Right ventricle myocardium superior (tissue), 1 donor: ENCODE measurements at regions not wholly inside any gene's neighbourhood (a gene's known extent, or its start where the extent isn't known, plus 50 kb on each side); places are given as distances from the start of the nearest gene placed in this dataset.
A peak's percentile ranks its signal among the peaks of the same experiment; 100 is the strongest.

Experiments
- ATAC-seq: fragments of 200-7000 bp; cut with Tn5 transposase; one replicate; pipeline ENCODE4 v1.9.1; 2020; ENCODE audit warnings: mild to moderate bottlenecking; ENCODE audit not compliant: poor library complexity
- DNase-seq: peaks from one replicate; pipeline ENCODE4 v3.0.0-alpha.2; 2020
- intact Hi-C: fragments of 100-400 bp; cut with DNase I; formaldehyde crosslinking; loops from one replicate; pipeline ENCODE4 v1.11.2; 2022
- donor health status: DM: no; HTN: yes; CAD: no; lungs with severe emphysema.

DNA sequence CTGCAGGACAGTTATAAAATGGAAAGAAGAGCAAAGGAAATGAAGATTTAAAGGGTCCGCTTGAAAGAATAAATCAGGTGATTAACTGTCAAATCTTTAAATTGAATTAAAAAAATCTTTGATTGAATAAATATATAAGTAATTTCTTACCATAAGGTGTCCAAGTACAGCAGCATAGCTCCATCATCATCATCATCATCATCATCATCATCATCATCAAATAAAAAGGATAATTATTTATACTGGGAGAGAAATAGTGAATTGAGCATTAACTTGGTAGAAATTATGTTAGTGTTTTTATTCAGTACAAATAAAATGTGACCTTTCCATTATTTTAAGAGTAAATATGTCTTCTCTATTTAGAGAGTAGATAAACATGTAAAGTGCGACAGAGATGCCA, 745.6 kb upstream of the MARCKS start:
- intact Hi-C loops, result no loop called here
- ATAC-seq, result no peak
- DNase-seq, result no peak

DNA sequence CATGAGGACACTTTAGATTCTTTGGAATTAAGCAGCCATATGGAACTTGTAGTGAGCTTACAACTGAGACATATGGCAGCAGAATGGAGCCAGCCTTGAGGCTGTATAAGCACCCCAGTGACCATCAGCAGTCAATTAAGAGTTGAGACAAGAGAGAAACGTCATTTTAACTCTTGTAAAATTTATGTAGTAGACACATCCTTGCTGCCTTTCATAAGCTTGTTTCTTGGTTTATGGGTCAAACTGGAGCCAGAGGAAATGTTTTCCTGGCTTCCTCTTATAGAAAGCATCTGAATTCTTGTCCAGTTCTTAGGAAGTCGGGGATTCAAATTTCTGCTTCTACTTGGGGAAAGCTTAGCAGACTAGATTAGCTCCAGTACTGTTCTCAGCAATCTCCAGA, 745.1 kb upstream of the MARCKS start:
- DNase-seq (no peak), ATAC-seq (no peak)
- intact Hi-C loops, result no loop called here

DNA sequence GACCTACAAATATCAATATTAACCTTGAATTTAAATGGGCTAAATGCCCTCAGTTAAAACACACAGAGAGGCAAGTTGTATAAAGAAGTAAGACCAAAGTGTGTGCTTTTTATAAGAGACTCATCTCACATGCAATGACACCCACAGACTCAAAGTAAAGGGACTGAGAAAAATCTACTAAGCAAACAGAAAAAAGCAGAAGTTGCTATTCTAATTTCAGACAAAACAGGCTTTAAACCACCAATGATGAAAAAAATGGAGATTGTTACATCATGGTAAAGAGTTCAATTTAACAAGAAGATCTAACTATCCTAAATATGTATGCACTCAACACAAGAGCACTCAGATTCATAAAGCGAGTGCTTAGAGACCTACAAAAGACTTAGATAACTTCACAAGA, 741.9 kb upstream of the MARCKS start:
- intact Hi-C loops, result no loop called here
- DNase-seq (no peak), ATAC-seq (no peak)

DNA sequence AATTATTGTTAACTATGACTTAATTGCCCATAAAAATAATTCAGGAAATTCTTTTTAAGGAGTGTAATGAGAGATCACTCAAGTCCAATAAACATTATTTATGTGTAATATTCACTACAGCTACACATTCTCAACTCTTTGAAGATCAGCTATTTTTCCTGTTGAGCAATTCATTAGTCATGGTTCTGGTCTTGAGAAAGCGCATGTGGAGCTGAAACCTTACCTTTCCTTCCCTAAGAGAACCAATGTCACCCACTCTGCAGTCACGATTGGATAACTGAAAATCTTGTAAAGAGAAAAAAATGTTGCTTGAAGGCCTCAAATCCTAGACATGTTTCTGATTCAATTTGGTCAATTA, 736.9 kb upstream of the MARCKS start:
- intact Hi-C loops, result no loop called here
- no peak for ATAC-seq
- no peak for DNase-seq

DNA sequence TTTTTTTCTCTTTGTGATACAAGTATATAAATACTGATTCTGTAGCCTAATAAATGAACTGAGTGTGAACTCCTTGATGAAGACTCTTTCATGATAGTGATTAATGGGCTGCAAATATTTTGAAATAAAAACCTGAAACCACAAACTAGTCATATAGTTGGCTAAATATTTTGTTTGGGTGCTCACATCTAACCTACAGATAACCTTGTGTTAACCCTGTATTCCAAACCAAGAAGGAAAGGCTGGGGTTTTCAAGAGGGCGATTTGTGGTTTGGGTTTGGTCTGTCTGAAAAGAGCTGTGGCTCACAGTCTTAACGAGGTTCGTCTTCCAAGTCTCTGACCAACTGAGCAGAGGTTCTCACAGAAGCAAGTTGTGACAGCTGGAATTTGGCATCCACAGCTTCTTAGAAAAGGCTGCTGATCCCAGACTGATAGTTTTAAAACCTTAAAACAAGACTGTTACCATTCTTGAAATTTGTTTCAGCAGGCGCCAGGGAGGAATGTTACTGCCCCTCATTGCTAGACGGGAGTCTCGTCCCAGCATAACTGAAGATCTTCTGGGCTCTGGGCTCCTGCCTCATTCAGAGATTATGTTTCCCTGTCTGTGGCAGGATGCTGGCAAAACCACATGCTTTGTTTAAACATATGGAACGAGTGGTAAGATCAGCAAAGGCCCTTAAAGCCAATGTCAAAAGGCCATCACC, 736.4 kb upstream of the MARCKS start:
- intact Hi-C loops, result no loop called here
- no peak for DNase-seq

DNA sequence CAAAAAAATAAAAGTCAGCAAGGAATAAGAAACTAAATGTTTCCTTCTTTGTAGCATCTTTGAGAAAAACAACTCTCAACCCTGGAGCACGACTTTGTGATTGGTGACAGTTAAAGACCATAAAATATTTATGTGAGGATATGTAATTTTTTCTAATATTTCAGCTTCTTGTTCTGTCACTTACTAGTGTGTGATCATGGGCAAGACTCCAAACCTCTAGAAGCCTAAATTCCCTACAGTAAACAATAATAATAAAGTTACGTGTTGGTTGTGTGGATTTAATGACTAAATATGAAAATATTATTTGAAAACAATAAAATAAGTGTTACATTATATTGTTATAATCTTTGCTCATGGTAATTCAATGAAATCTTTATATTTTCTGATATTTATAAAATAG, 735.6 kb upstream of the MARCKS start:
- intact Hi-C loops, result no loop called here
- no peak for DNase-seq
- no peak for ATAC-seq

More for the DNA sequence above, 736.4 kb upstream of the MARCKS start:
- no peak for ATAC-seq

DNA sequence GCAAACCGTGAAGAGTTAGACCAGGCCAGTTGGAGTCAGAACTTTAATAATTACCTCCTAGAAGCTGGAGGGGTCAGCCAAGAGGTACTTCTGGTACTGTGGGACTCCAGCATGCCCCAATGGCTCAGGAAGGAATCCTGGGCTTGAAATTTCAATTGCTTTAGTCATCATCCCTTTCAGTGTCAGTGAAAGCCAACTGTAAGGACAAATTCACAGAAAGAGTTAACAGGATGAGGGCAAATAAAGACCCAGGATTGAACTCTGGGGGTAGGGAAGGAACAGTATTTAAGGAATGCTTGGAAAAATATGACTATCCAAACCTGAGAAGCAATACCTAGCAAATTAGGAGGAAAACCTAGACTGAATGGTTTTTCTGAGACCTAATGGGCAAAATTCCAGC, 735.1 kb upstream of the MARCKS start:
- ATAC-seq (peak; percentile 70), DNase-seq (no peak)
- intact Hi-C loops, result no loop called here

DNA sequence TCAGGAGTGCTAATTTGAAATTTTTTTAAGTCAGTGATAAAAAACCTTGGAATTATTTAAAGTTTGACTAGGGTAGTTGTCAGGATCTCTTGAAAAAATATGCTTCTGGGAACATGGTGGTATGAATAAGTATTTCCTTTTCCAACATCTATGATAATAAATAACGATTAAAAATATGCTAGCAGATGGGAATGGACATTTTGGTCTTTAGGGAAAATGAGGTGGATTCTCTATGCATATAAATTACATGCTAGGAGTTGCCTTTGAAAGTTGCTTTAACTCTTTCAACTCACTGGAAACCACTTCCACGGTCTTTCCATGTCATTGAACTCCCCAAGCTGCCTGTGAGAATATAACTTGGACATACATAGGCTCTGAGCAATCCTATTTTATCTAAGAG, 731.5 kb upstream of the MARCKS start:
- DNase-seq (no peak), ATAC-seq (no peak)
- intact Hi-C loops, result no loop called here

DNA sequence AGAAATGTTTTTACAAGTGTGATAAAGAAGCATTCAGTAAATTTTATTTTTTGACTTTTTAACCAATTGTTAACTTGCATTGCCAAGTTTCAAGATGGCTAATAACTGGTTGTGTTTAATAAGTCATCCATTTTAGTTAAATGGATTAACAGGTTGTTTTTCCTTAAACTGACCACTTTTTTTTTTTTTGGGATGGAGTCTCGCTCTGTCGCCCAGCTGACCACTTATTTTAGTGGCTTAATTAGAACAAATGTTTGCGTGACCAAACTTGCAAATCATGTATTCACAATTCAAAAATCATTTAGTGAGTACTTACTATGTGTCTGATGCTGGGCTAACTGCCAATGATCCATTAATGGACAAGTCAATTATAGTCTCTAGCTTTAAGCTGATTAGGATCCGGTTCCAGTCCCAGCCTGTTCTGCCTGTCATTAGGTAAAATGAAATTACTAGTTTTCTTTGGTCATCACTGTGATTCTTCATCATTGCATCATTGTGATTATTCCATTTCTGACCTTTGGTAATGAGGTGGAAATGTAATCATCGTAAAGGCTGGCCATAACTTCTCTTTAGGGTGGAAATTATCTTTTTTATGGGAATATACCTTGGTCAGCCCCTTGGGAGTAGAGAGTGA, 729.2 kb upstream of the MARCKS start:
- no peak for ATAC-seq
- intact Hi-C loops, result no loop called here
- DNase-seq, result no peak

DNA sequence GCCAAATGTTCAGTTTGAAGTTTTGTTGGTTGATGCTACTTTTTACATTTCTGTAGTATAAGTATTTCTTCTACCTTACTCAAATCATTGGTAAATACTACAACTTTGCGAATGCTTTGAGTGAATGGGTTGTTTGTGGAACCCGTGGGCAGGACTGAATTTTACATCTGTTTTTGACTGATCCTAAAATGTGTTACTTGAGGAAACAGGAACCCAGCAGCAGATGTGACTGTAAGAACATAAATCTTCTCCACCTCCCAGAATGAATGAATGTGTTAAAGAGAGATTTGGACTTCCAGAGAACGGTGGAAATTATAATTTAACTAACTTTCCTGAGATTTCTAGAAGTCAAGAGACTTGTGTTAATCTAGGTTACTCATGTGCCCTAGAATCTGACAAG, 728.5 kb upstream of the MARCKS start:
- ATAC-seq (no peak), DNase-seq (no peak)
- intact Hi-C loops, result no loop called here

DNA sequence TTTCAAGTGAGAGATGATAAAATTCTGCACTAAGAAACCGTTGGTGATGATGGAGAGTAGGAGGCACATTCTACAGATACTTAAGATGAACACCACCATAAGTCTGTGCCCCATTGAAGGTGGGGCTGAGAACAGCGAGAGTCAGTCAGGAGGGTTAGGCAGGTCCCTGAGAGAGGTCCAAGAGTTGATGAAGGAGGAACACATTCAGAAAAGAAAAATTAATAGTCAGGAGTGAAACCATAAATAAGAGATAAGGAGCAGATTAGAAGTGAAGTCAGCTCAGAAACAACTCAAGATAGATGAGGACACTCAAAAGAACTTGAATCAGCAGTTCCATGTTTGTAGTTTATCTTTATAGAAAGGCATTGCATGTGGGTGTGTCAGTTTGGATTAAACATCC, 727.2 kb upstream of the MARCKS start:
- no peak for DNase-seq
- intact Hi-C loops, result no loop called here

DNA sequence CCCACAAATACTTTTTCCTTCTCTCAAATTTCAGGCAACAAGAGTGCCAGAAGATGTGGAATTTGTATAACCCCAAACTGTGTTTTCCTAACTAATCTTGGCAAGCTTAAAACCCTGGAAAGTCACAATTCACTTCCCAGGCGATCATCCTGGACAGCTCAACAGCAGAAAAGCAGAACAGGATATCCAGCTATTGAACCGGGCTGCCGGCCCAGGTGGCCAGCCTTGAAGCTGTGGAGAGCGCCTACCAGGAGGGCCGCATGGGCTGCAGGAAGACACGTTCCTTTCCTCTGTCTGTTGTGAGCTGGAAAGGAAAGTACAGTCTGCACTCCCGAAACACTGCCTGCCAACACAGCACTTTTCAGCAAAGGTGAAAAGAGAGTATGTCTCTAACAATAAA, 719.7 kb upstream of the MARCKS start:
- intact Hi-C loops, result no loop called here
- DNase-seq, result peak; percentile 47
- peak; percentile 52 for ATAC-seq

More for the DNA sequence above, 727.2 kb upstream of the MARCKS start:
- no peak for ATAC-seq

DNA sequence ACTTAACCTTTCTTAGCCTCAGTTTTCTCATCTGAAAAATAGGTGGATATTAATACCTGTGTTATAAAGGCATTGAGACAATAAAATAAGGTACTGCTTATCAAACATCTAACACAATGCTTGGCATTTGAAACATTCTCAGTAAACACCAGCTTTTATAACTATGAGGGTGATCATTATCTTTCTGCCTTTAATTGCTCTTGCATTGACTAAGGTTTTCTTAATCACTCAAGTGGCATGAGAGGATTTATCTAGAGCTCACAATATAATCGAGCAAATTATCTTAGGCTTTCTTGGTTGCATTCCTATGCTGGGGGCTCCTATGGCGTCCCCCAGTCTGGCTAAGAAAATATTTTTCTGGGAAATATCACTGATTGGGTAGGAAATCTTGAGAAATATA, 716.4 kb upstream of the MARCKS start:
- intact Hi-C loops, result no loop called here
- no peak for ATAC-seq
- DNase-seq, result no peak

DNA sequence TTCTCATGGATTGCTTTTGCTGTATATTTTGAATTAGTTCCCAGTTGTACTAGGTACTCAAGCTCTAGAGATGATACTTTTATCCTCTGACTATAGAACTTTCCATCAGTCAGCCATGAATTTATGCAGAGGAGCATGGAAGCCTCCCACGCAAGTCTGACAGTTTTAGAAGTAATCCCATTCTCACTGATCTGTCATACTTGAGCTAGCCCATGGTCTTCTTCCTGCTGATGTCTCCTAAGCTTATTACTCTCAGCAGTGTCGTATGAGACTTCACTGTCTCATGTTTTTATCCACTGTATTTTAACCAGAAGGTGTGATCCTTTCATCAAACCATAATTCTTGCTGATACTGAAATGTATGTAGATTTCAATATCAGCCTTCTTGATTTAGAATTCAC, 715.2 kb upstream of the MARCKS start:
- intact Hi-C loops, result no loop called here
- no peak for ATAC-seq
- DNase-seq, result no peak

DNA sequence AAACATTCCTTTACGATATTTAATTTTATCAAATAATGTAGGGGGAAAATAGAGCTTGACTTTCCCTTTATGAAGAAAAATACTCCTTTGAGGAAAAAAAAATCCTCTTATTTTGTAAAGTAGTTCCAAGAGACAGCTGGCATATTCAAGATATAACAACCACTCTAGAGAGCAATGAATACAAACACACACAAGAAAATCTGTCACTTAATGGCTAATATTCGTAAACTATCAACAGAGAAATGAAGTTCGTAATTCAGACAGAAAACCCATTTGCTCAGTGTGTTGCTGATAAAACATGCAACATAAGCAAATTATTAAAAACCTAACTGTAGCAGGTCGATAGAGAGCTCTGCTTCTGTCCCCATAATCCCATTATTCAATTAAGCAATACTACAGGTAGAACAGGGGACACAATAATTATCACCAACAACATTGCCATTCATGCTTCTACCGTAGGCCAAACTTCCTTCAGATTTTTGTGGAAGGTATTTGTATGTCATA, 714.4 kb upstream of the MARCKS start:
- DNase-seq, result no peak
- intact Hi-C loops, result no loop called here
- no peak for ATAC-seq

DNA sequence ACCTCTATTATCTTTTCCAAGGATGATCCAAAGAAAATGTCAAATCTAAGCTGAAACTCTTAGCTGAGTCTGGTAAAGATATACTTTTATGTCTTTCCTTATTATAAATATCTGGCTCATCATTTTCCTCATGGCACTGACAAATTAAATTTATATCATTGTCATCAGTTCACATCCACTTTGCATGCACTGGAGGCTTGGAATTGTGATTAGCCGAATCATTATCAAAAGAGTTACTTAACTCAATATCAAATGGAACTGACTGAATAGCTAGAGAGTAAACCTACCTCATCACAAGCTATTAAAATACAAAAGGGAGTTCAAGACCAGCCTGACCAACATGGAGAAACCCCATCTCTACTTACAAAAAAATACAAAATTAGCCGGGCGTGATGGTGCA, 713.9 kb upstream of the MARCKS start:
- intact Hi-C loops, result no loop called here
- DNase-seq (no peak), ATAC-seq (no peak)

DNA sequence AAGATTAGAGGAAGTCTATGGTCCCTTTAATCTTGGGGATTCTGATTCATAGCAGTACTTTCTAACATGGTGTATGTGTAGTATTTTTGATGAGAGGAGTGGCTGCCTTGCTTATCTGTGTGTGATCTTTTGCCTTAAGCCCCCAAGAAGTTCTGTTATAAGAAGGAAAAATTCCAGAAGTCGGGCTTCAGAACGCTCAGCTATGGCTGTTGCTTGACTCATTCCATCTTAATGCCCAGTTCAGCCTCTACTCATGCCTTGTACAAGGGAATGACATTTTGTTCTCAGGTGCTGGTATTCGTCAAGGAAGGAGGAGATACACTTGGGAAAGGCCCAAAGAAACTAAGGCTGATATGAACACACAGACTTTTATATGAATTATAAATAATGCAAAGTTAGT, 713.0 kb upstream of the MARCKS start:
- intact Hi-C loops, result no loop called here
- no peak for ATAC-seq

DNA sequence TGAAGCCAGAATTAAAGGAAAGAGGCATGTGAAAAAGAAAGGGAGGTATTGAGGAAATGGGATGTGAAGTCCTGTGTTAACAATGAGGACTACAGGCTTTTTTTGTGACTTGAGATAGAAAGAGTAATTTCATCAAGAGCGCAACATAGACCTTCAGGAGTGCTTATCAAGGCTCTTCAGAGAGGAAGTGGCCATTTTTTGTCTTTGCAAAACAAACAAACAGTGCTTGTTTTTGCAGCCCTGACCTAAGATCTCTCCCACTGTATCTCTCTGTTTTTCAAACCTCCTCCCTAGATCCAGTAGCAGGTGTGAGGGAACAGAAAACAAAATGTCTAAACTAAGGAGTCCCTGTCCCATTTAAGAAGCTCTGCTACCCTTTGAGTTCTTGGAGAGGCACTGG, 710.3 kb upstream of the MARCKS start:
- DNase-seq (no peak), ATAC-seq (no peak)
- intact Hi-C loops, result no loop called here

More for the DNA sequence above, 713.0 kb upstream of the MARCKS start:
- DNase-seq, result no peak

DNA sequence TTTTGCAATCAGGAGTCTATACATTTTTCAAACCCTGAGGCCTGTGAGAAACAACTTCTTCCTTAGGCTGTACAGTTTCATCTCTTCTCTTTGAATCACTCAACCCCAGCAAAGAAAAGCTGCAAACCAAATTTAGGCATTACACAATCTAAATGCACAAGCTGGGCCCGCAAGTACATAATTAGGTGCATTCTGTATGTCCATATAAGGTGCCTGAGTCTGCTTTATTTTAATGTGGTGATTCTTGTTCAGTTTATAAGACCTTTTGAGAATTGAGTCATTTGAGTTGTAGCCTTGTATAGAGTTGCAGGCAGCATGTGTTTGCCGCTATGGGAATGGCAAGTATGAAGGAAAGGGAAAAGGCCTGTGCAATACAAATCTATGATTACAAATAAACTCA, 709.6 kb upstream of the MARCKS start:
- DNase-seq, result no peak
- intact Hi-C loops, result no loop called here
- no peak for ATAC-seq

DNA sequence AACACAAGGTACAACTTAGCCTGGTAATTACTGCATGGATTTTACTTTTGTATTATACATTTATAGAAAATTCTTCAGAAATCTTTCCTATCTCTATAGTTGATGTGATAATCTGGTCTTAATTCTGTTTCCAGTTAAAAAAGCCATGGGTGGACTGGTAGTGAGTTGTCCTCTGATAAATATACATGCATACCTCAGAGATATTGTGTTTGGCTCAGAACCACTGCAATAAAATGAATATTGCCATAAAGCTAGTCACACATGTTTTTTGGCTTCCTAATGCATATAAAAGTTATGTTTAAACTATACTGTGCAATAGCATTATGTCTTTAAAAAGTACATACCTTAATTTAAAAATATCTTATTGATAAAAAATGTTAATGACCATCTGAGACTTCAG, 708.6 kb upstream of the MARCKS start:
- no peak for DNase-seq
- no peak for ATAC-seq
- intact Hi-C loops, result no loop called here

DNA sequence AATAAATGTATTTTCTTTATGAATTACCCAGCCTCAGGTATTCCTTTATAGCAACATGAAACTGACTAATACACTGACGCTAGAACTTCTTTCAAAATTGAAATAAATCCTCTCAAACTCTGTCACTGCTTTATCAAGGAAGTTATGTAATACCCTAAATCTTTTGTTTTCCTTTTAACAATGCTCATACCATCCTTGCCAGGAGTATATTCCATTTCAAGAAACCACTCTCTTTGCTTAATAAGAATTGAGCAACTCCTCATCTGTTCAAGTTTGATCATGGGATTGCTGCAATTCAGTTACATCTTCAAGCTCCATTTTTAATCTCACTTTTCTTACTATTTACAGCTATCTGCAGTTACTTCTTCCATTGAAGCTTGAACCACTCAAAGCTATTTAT, 707.6 kb upstream of the MARCKS start:
- DNase-seq (no peak), ATAC-seq (no peak)
- intact Hi-C loops, result no loop called here
